HepG2 (cell line): ENCODE measurements at regions not wholly inside any gene's neighbourhood (a gene's known extent, or its start where the extent isn't known, plus 50 kb on each side); places are given as distances from the start of the nearest gene placed in this dataset.

Experiments
- AHR ChIP-seq: IDR thresholded peaks from 2 replicates; pipeline ENCODE4 v1.6.1; 2018; ENCODE audit warnings: missing genetic modification reagents, missing compliant biosample characterization
- AKNA ChIP-seq: sonication (generic); formaldehyde crosslinking; IDR thresholded peaks from 2 replicates; pipeline ENCODE4 v1.4.0; 2020; ENCODE audit warnings: missing genetic modification reagents, borderline replicate concordance
- BCL6 ChIP-seq: IDR thresholded peaks from 2 replicates; pipeline ENCODE4 v1.6.1; 2016; ENCODE audit warnings: missing genetic modification reagents, missing compliant biosample characterization
- CBX2 ChIP-seq, 2 experiments: fragments of 200-600 bp in 1 of 2; sonication (generic); formaldehyde crosslinking in 1 of 2; IDR thresholded peaks; 2 replicates each; pipeline versions ENCODE4 v1.7.0 to v1.8.1; 2018 to 2022; ENCODE audit warnings: low read depth in 2 of 2, low read length in 1 of 2, mild to moderate bottlenecking in 1 of 2, missing genetic modification reagents in 1 of 2
- FOXP1 ChIP-seq, 2 experiments: fragments of 450-650 bp in 1 of 2; IDR thresholded peaks; 2 replicates each; pipeline ENCODE4 v1.6.1; 2017 to 2018; ENCODE audit warnings: antibody characterized with exemption in 1 of 2
- HDAC2 ChIP-seq: sonication (generic); formaldehyde crosslinking; IDR thresholded peaks from 2 replicates; pipeline ENCODE4 v1.4.0; 2020; ENCODE audit warnings: missing genetic modification reagents
- IRF2 ChIP-seq: IDR thresholded peaks from 2 replicates; pipeline ENCODE4 v1.6.1; 2018; ENCODE audit warnings: missing genetic modification reagents, missing compliant biosample characterization
- JUN ChIP-seq: sonication (generic); formaldehyde crosslinking; IDR thresholded peaks from 2 replicates; pipeline ENCODE4 v1.4.0; 2020; ENCODE audit warnings: mild to moderate bottlenecking, missing genetic modification reagents
- MBD4 ChIP-seq: IDR thresholded peaks from 2 replicates; pipeline ENCODE4 v1.6.1; 2012; ENCODE audit warnings: low read length, inconsistent platforms, borderline replicate concordance
- MYNN ChIP-seq: sonication (generic); formaldehyde crosslinking; IDR thresholded peaks from 2 replicates; pipeline ENCODE4 v1.4.0; 2020; ENCODE audit warnings: mild to moderate bottlenecking, low read depth, missing genetic modification reagents
- SALL1 ChIP-seq: sonication (generic); formaldehyde crosslinking; IDR thresholded peaks from 2 replicates; pipeline ENCODE4 v1.8.0; 2022; ENCODE audit warnings: mild to moderate bottlenecking, missing genetic modification reagents
- YEATS4 ChIP-seq: sonication (generic); formaldehyde crosslinking; IDR thresholded peaks from 2 replicates; pipeline ENCODE4 v1.4.0; 2020; ENCODE audit warnings: missing genetic modification reagents, borderline replicate concordance
- ZBTB4 ChIP-seq: sonication (generic); formaldehyde crosslinking; IDR thresholded peaks from 2 replicates; pipeline ENCODE4 v1.4.0; 2020; ENCODE audit warnings: missing genetic modification reagents, mild to moderate bottlenecking, borderline replicate concordance
- ZBTB8A ChIP-seq: sonication (generic); formaldehyde crosslinking; IDR thresholded peaks from 2 replicates; pipeline ENCODE4 v1.4.0; 2020; ENCODE audit warnings: mild to moderate bottlenecking, low read depth, missing genetic modification reagents, borderline replicate concordance
- ZNF18 ChIP-seq: sonication (generic); formaldehyde crosslinking; IDR thresholded peaks from 2 replicates; pipeline ENCODE4 v1.8.0; 2022; ENCODE audit warnings: mild to moderate bottlenecking, missing genetic modification reagents; ENCODE audit not compliant: insufficient replicate concordance
- ZNF567 ChIP-seq: sonication (generic); formaldehyde crosslinking; IDR thresholded peaks from 2 replicates; pipeline ENCODE4 v1.8.1; 2023; ENCODE audit warnings: mild to moderate bottlenecking, missing genetic modification reagents, borderline replicate concordance
- ZNF607 ChIP-seq: sonication (generic); formaldehyde crosslinking; IDR thresholded peaks from 2 replicates; pipeline ENCODE4 v1.5.1; 2020; ENCODE audit warnings: missing genetic modification reagents, mild to moderate bottlenecking, borderline replicate concordance
- ZNF660 ChIP-seq: sonication (generic); formaldehyde crosslinking; IDR thresholded peaks from 2 replicates; pipeline ENCODE4 v1.5.1; 2020; ENCODE audit warnings: mild to moderate bottlenecking, low read depth, missing genetic modification reagents, borderline replicate concordance
- ZNF7 ChIP-seq: IDR thresholded peaks from 2 replicates; pipeline ENCODE4 v1.6.1; 2016; ENCODE audit warnings: missing biosample characterization, missing genetic modification reagents
- ZNF724P ChIP-seq: sonication (generic); formaldehyde crosslinking; IDR thresholded peaks from 2 replicates; pipeline ENCODE4 v1.8.0; 2022; ENCODE audit warnings: missing genetic modification reagents, borderline replicate concordance
- ZNF775 ChIP-seq: sonication (generic); formaldehyde crosslinking; IDR thresholded peaks from 2 replicates; pipeline ENCODE4 v1.4.0; 2020; ENCODE audit warnings: missing genetic modification reagents, mild to moderate bottlenecking, moderate library complexity, borderline replicate concordance
- ZSCAN21 ChIP-seq: sonication (generic); formaldehyde crosslinking; IDR thresholded peaks from 2 replicates; pipeline ENCODE4 v1.8.0; 2022; ENCODE audit warnings: mild to moderate bottlenecking, missing genetic modification reagents, moderate library complexity, borderline replicate concordance

GRCh38 chr1:94759188-94759587 lies 61.0 kb upstream of the SLC44A3 start (continued):
- no peak for TF ChIP-seq ZBTB8A (CRISPR knock-in tag)
- TF ChIP-seq ZNF7 (CRISPR knock-in tag): no peak
- peak; percentile 73 for TF ChIP-seq BCL6 (CRISPR knock-in tag)
- TF ChIP-seq AHR: no peak
- peak; percentile 33; the same call in 1 of the 2 replicates for TF ChIP-seq SALL1 (CRISPR knock-in tag)
- TF ChIP-seq IRF2 (CRISPR knock-in tag): 0 out of 2 replicates have a peak, but pooled peaks have one; percentile 40
- TF ChIP-seq HDAC2 (CRISPR knock-in tag): peak; percentile 48; the same call in 1 of the 2 replicates
- TF ChIP-seq MYNN: no peak
- no peak for TF ChIP-seq YEATS4
- no peak for TF ChIP-seq CBX2 (IDR thresholded peaks at IDR 0.05; ENCODE audit: low read depth, low read length)
- no peak for TF ChIP-seq CBX2 (CRISPR knock-in tag; IDR thresholded peaks at IDR 0.05; ENCODE audit: low read depth)
- no peak for TF ChIP-seq ZNF660 (CRISPR knock-in tag)
- no peak for TF ChIP-seq ZNF724P (CRISPR knock-in tag)
- no peak for TF ChIP-seq AKNA (CRISPR knock-in tag)
- TF ChIP-seq FOXP1 (IDR thresholded peaks at IDR 0.05): no peak
- TF ChIP-seq FOXP1 (CRISPR knock-in tag; IDR thresholded peaks at IDR 0.05): peak; percentile 78
- no peak for TF ChIP-seq ZBTB4 (CRISPR knock-in tag)
- TF ChIP-seq ZNF607: no peak
- TF ChIP-seq ZSCAN21 (CRISPR knock-in tag): no peak
- TF ChIP-seq JUN (CRISPR knock-in tag): no peak
- no peak for TF ChIP-seq ZNF567 (CRISPR knock-in tag)
- TF ChIP-seq ZNF18 (CRISPR knock-in tag): no peak
- TF ChIP-seq MBD4: no peak
- no peak for TF ChIP-seq ZNF775 (CRISPR knock-in tag)
